Gastrocnemius medialis (tissue), 4 donors: ENCODE measurements at regions not wholly inside any gene's neighbourhood (a gene's known extent, or its start where the extent isn't known, plus 50 kb on each side); places are given as distances from the start of the nearest gene placed in this dataset.

Experiments used
- ATAC-seq, 2 donors: fragments of 150-250 bp; one replicate each; pipeline ENCODE4 v1.9.1; 2016
- DNase-seq, 2 donors: peaks; one replicate each; pipeline ENCODE4 v3.0.0-alpha.2; 2019
- H3K27ac ChIP-seq, 4 donors: fragments of 200-600 bp; sonication (generic); 1 replicate in 1 of 4; 2 replicates in 3 of 4; pipeline ENCODE4 v1.5.1; 2016 to 2018; ENCODE audit warnings: mild to moderate bottlenecking in 2 of 4, moderate library complexity in 1 of 4
- H3K27me3 ChIP-seq, 3 donors: fragments of 200-600 bp; sonication (generic) in 2 of 3; 1 replicate in 1 of 3; 2 replicates in 2 of 3; pipeline versions ENCODE4 v1.5.1 to v1.6.0; 2016 to 2019; ENCODE audit warnings: mild to moderate bottlenecking in 1 of 3, moderate library complexity in 1 of 3
- H3K36me3 ChIP-seq, 2 donors: fragments of 200-600 bp; sonication (generic) in 1 of 2; one replicate each; pipeline ENCODE4 v1.5.1; 2017 to 2018
- H3K4me1 ChIP-seq, 2 donors: fragments of 200-600 bp; sonication (generic) in 1 of 2; one replicate each; pipeline ENCODE4 v1.5.1; 2016 to 2017; ENCODE audit warnings: mild to moderate bottlenecking in 2 of 2
- H3K4me3 ChIP-seq, 4 donors: fragments of 200-600 bp; sonication (generic) in 3 of 4; 1 replicate in 1 of 4; 2 replicates in 3 of 4; pipeline ENCODE4 v1.5.1; 2016 to 2019; ENCODE audit warnings: mild to moderate bottlenecking in 2 of 4
- H3K9me3 ChIP-seq, 3 donors: fragments of 200-600 bp; sonication (generic) in 2 of 3; 1 replicate in 1 of 3; 2 replicates in 2 of 3; pipeline ENCODE4 v1.5.1; 2016 to 2019
- CTCF ChIP-seq, 5 experiments: fragments of 450-650 bp in 3 of 5; fragments of 200-600 bp in 2 of 5; sonication (generic) in 2 of 5; IDR thresholded peaks in 4 of 5; conservative IDR thresholded peaks in 1 of 5; 1 replicate in 4 of 5; 2 replicates in 1 of 5; pipeline ENCODE4 v1.5.1; 2016 to 2019; ENCODE audit warnings: antibody characterized with exemption in 5 of 5, mild to moderate bottlenecking in 3 of 5, moderate library complexity in 3 of 5
- POLR2A ChIP-seq, 2 donors: fragments of 450-650 bp; IDR thresholded peaks; one replicate each; pipeline ENCODE4 v1.6.1; 2017; ENCODE audit warnings: antibody characterized with exemption in 2 of 2, mild to moderate bottlenecking in 2 of 2, moderate library complexity in 2 of 2
- in situ Hi-C, 4 donors: fragments of 200-750 bp; cut with MboI; loops; one replicate each; pipeline versions ENCODE4 v1.15.0 to v1.8.0; 2017; ENCODE audit warnings: low sequenced_read_pairs in 4 of 4
- intact Hi-C: fragments of 100-400 bp; cut with DNase I; formaldehyde crosslinking; loops from one replicate; pipeline ENCODE4 v1.15.1; 2023; ENCODE audit warnings: low total_unique reads

DNA sequence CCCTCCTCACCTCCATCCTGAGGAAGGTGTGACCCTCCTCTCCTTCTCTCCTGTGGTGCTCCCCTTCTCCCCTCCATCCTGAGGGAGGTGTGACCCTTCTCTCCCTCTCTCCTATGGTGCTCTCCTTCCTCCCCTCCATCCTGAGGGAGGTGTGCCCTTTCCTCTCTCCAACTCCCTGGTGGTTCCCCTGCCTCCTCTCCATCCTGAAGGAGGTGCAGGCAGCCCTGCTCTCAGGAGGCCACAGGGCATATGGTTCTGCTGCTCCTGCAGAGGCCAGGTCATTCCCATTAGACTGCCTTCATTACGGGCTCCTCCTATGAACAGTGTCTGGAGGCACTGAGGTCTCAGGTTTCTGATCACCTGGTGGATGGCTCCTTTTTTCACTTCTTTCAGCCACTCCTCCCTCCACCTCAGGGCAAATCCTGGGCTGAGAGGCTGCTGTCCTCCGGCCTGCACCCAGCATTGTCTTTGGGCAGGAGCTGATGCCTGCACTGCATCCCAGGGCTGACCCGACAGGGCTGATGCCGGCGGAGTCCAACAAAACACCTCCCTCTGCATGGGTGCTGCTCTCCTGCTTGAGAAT, 197.1 kb downstream of the MED10 start:
- TF ChIP-seq POLR2A (IDR thresholded peaks at IDR 0.05): no peak
- TF ChIP-seq CTCF (IDR thresholded peaks at IDR 0.05 in 4 of 5, conservative IDR thresholded peaks at IDR 0.05 in 1 of 5): no peak

GRCh38 chr5:6180231-6180872, 198.0 kb downstream of the MED10 start:
- no peak for ATAC-seq
- Histone ChIP-seq H3K27ac (no peak overlapping the region), H3K9me3 (no peaks in the 10 kb centered on the region), H3K4me3 (no peak overlapping the region), H3K4me1 (no peaks in the 10 kb centered on the region), H3K36me3 (no peaks in the 10 kb centered on the region), H3K27me3 (no peaks in the 10 kb centered on the region)
- TF ChIP-seq CTCF (IDR thresholded peaks at IDR 0.05 in 4 of 5, conservative IDR thresholded peaks at IDR 0.05 in 1 of 5): no peak
- no peak for TF ChIP-seq POLR2A (IDR thresholded peaks at IDR 0.05)
- no peak for DNase-seq
- in situ Hi-C loops (no loop called here), intact Hi-C loops (no loop called here)

More for the DNA sequence above, 197.1 kb downstream of the MED10 start:
- Histone ChIP-seq H3K4me1 (no peaks in the 10 kb centered on the region), H3K4me3 (no peak overlapping the region), H3K27me3 (no peaks in the 10 kb centered on the region), H3K36me3 (no peaks in the 10 kb centered on the region), H3K9me3 (no peaks in the 10 kb centered on the region), H3K27ac (no peak overlapping the region)
- intact Hi-C loops (no loop called here), in situ Hi-C loops (no loop called here)
- ATAC-seq (no peak), DNase-seq (no peak)

DNA sequence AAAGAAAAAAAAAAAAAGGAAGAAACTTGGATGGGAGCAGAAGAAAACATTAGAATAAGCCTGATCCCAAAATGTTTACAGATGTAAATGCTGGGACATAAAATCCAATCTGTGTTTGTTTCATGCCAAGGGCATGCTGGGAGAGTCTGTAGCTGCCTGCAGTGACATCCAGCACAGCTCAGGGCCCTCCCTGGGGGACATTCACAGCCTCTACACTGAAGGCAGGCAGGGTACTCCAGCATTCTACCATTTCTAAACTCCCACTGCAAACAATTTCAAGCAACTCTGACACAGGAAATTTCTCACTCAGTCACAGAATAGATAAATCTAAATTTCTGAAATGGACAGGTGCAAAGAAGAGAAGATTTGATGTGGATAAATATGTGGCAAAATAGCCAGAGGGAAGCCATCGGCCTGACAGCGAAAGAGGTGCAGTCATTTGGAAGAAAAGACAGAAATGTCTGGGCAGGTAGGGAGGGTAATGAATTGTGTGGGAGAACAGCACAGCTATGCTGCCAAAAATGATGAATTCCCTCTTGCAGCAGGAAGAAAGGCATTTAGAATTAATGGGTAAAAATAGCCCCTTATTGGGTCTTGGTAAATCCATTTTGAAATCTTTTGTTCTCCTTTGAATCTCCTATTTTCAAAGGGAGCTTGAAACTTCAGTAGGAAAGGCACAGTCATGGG, 199.4 kb downstream of the MED10 start:
- DNase-seq: no peak

GRCh38 chr5:6177926-6178325, 200.4 kb downstream of the MED10 start:
- Histone ChIP-seq H3K4me1 (no peaks in the 10 kb centered on the region), H3K27me3 (no peaks in the 10 kb centered on the region), H3K9me3 (no peaks in the 10 kb centered on the region), H3K27ac (no peak overlapping the region), H3K36me3 (no peaks in the 10 kb centered on the region), H3K4me3 (no peak overlapping the region)
- intact Hi-C loops: no loop called here
- no peak for TF ChIP-seq CTCF (IDR thresholded peaks at IDR 0.05 in 4 of 5, conservative IDR thresholded peaks at IDR 0.05 in 1 of 5)
- DNase-seq (no peak), ATAC-seq (no peak)
- in situ Hi-C loops: no loop called here

More for the DNA sequence above, 199.4 kb downstream of the MED10 start:
- in situ Hi-C loops: no loop called here
- Histone ChIP-seq H3K4me3 (no peak overlapping the region), H3K36me3 (no peaks in the 10 kb centered on the region), H3K27ac (no peak overlapping the region), H3K4me1 (no peaks in the 10 kb centered on the region), H3K27me3 (no peaks in the 10 kb centered on the region), H3K9me3 (no peaks in the 10 kb centered on the region)
- no peak for ATAC-seq
- intact Hi-C loops: no loop called here
- no peak for TF ChIP-seq POLR2A (IDR thresholded peaks at IDR 0.05)
- no peak for TF ChIP-seq CTCF (IDR thresholded peaks at IDR 0.05 in 4 of 5, conservative IDR thresholded peaks at IDR 0.05 in 1 of 5)
